ENCODE measurements at regions not wholly inside any gene's neighbourhood (a gene's known extent, or its start where the extent isn't known, plus 50 kb on each side); places are given as distances from the start of the nearest gene placed in this dataset.

DNA sequence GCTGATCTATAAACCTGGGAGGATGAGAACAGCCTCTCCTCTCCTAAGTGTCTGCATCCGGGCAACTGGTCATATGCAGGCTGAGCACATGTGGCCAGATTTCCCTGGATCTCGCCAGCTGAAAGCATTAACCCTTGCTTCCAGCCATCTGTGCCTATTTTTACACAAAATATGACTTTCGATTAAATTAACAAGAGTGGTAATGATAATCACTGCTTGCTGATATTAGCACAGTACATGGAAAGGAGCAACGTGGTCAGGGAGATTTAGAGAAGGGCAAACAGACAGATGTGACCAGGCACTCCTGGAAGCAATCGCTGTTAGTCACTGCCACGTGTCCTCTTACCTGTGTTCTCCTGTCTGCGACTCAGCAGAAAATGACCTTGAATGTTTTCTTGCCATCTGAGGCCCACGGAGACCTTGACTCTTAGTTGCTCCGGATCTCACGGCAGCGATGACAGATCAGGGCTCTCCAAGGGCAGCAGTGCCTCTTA, 59.5 kb upstream of the NPTX2 start:
- Histone ChIP-seq H2AFZ (no peak overlapping the region), H3K36me3 (ENCODE audit: control insufficient read depth, insufficient read depth, low read length) (no peaks in the 10 kb centered on the region), H3K9me3 (ENCODE audit: control insufficient read depth, low read length) (no peaks in the 10 kb centered on the region), H3K4me2 (ENCODE audit: low read length) (no peak overlapping the region), H3K4me3 (ENCODE audit: low read depth, low read length) (no peak overlapping the region), H3K9ac (no peak overlapping the region), H3K79me2 (no peaks in the 10 kb centered on the region), H3K27me3 (ENCODE audit: control insufficient read depth, insufficient read depth, low read length) (no peaks in the 10 kb centered on the region), H3K27ac (no peak overlapping the region), H3K4me1 (no peaks in the 10 kb centered on the region)
- TF ChIP-seq, protein P1, sequence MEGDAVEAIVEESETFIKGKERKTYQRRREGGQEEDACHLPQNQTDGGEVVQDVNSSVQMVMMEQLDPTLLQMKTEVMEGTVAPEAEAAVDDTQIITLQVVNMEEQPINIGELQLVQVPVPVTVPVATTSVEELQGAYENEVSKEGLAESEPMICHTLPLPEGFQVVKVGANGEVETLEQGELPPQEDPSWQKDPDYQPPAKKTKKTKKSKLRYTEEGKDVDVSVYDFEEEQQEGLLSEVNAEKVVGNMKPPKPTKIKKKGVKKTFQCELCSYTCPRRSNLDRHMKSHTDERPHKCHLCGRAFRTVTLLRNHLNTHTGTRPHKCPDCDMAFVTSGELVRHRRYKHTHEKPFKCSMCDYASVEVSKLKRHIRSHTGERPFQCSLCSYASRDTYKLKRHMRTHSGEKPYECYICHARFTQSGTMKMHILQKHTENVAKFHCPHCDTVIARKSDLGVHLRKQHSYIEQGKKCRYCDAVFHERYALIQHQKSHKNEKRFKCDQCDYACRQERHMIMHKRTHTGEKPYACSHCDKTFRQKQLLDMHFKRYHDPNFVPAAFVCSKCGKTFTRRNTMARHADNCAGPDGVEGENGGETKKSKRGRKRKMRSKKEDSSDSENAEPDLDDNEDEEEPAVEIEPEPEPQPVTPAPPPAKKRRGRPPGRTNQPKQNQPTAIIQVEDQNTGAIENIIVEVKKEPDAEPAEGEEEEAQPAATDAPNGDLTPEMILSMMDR (IDR thresholded peaks at IDR 0.05), result no peak

DNA sequence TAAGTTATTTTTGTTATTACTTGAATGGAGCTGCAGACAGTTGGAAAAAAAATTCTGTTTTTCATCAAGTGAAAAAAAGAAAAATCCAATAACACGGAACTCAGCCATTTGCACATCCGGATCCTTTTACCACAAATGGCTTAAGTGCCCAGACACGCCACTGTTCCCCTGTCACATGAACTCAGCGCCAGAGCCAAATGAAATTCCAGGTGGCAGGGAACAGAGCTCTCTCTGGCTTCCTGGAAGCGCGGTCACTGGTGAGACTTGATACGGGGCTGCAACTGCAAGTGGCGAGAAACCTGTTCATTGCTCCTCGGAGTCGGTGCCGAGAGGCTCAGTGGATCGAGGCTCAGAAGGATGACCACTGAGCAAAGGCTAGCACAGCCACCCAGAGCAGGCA, 60.8 kb upstream of the NPTX2 start:
- TF ChIP-seq, protein P1 (IDR thresholded peaks at IDR 0.05), result no peak
- Histone ChIP-seq H3K36me3 (ENCODE audit: control insufficient read depth, insufficient read depth, low read length) (no peaks in the 10 kb centered on the region), H3K79me2 (no peaks in the 10 kb centered on the region), H2AFZ (no peak overlapping the region), H3K9me3 (ENCODE audit: control insufficient read depth, low read length) (no peaks in the 10 kb centered on the region), H3K27ac (no peak overlapping the region), H3K4me3 (ENCODE audit: low read depth, low read length) (no peak overlapping the region), H3K27me3 (ENCODE audit: control insufficient read depth, insufficient read depth, low read length) (no peaks in the 10 kb centered on the region), H3K4me2 (ENCODE audit: low read length) (no peak overlapping the region), H3K4me1 (no peaks in the 10 kb centered on the region), H3K9ac (no peak overlapping the region)

DNA sequence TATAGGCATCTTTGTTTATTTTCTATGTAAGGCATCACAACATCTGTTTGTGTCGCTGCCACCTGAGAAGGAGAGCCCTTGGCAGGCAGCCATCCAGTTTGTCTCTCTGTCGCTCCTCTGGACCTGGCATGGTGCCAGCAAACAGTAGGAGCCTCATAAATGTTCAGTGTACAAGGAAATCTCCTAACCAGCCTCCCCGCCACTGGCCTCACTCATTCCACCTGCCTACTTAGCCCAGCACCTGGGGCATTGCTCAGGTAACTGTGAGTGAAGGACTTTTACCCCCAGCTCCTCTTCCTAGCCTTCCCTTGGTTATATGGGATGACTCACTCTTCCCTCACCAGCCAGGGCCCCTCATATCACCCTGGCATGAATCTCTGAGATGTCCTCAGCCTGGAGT, 61.7 kb upstream of the NPTX2 start:
- Histone ChIP-seq H3K4me3 (ENCODE audit: low read depth, low read length) (no peak overlapping the region), H2AFZ (no peak overlapping the region), H3K4me2 (ENCODE audit: low read length) (no peak overlapping the region), H3K79me2 (no peaks in the 10 kb centered on the region), H3K9me3 (ENCODE audit: control insufficient read depth, low read length) (no peaks in the 10 kb centered on the region), H3K27me3 (ENCODE audit: control insufficient read depth, insufficient read depth, low read length) (no peaks in the 10 kb centered on the region), H3K9ac (no peak overlapping the region), H3K36me3 (ENCODE audit: control insufficient read depth, insufficient read depth, low read length) (no peaks in the 10 kb centered on the region), H3K4me1 (no peaks in the 10 kb centered on the region), H3K27ac (no peak overlapping the region)
- TF ChIP-seq, protein P1 (IDR thresholded peaks at IDR 0.05), result no peak

DNA sequence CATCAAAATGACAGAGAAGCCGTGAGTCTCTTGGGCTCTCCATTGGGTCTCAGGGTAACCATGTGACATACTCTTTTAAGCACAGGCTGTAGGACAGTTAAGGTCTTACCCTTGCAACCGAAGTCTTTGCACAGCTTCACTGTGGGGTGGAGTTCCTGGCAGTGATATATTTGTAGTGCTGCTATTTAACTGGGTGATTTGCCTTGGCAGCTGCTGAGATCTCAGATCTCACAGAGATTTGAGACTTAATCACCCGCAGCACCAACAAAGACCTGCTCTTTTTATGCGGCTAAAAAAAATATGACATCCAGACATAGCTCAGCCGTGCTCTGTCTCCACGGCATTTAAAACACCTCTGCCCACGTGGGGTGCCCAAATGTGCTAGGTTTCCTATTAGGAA, 63.4 kb upstream of the NPTX2 start:
- Histone ChIP-seq H3K9ac (no peak overlapping the region), H3K79me2 (no peaks in the 10 kb centered on the region), H3K27me3 (ENCODE audit: control insufficient read depth, insufficient read depth, low read length) (no peaks in the 10 kb centered on the region), H3K36me3 (ENCODE audit: control insufficient read depth, insufficient read depth, low read length) (no peaks in the 10 kb centered on the region), H3K27ac (peak overlapping the region; percentile 26), H3K4me1 (no peaks in the 10 kb centered on the region), H3K4me2 (ENCODE audit: low read length) (peak overlapping the region; percentile 44), H2AFZ (peak overlapping the region; percentile 11), H3K9me3 (ENCODE audit: control insufficient read depth, low read length) (no peaks in the 10 kb centered on the region), H3K4me3 (ENCODE audit: low read depth, low read length) (no peak overlapping the region)
- TF ChIP-seq, protein P1 (IDR thresholded peaks at IDR 0.05), result no peak

DNA sequence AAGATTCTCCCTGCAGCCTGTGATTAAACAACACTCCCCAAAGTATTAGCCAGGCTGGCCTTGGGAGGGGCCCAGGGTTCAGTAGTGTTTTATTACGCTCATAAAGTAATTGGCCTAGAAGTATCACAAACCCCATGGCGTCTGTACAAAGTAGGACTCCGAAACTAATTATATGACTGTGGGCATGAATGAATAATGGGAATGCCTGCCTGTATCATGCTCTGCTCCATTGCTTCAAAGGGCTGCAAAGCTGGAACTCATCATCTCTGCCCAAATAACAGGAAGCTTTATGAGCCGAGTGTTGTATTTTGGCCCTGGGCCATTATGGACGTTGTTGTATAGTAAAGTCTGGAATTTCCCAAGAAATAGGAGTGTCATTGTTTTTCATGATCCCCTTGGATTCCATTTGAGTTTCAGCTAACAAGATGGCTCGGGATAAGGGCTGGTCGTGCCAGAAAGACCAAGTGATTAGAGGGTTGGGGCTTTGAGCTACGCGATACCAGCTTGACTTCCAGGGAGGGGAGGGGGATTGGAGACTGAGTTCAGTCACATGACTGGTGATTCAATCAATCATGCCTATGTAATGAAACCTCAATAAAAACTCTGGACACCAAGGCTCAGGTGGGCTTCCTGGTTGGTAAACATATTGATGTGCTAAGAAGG, 65.3 kb upstream of the NPTX2 start:
- H3K4me3 ChIP-seq (ENCODE audit: low read depth, low read length), result no peak overlapping the region
- no peaks in the 10 kb centered on the region for H3K36me3 ChIP-seq (ENCODE audit: control insufficient read depth, insufficient read depth, low read length)
- no peak overlapping the region for H2AFZ ChIP-seq
- no peaks in the 10 kb centered on the region for H3K9me3 ChIP-seq (ENCODE audit: control insufficient read depth, low read length)
- H3K4me2 ChIP-seq (ENCODE audit: low read length), result no peak overlapping the region
- no peak overlapping the region for H3K9ac ChIP-seq
- H3K79me2 ChIP-seq, result no peaks in the 10 kb centered on the region
- H3K27ac ChIP-seq, result no peak overlapping the region
- TF ChIP-seq, protein P1 (IDR thresholded peaks at IDR 0.05), result no peak
- H3K4me1 ChIP-seq, result no peaks in the 10 kb centered on the region
- no peaks in the 10 kb centered on the region for H3K27me3 ChIP-seq (ENCODE audit: control insufficient read depth, insufficient read depth, low read length)

Measured in parathyroid adenoma (tissue), 2 donors.